DOHH2 (cell line): ENCODE measurements at regions not wholly inside any gene's neighbourhood (a gene's known extent, or its start where the extent isn't known, plus 50 kb on each side); places are given as distances from the start of the nearest gene placed in this dataset.

Experiments used
- H3F3A ChIP-seq: fragments of 200-600 bp; sonication (generic), shearing (Covaris generic); 2 replicates; pipeline ENCODE4 v1.6.0; 2016; ENCODE audit warnings: antibody characterized with exemption, mild to moderate bottlenecking; ENCODE audit not compliant: control insufficient read depth, insufficient read depth
- H3K27ac ChIP-seq: fragments of 200-600 bp; sonication (generic); 2 replicates; pipeline ENCODE4 v1.5.1; 2014; ENCODE audit warnings: low read depth, mild to moderate bottlenecking, low read length, moderate library complexity
- H3K27me3 ChIP-seq: fragments of 200-600 bp; sonication (generic); 2 replicates; pipeline ENCODE4 v1.6.1; 2014; ENCODE audit warnings: mild to moderate bottlenecking, low read length, mixed read lengths; ENCODE audit not compliant: control insufficient read depth
- H3K36me3 ChIP-seq: fragments of 200-600 bp; sonication (generic); 2 replicates; pipeline ENCODE4 v1.6.1; 2014; ENCODE audit warnings: mild to moderate bottlenecking, low read length, moderate library complexity, mixed read lengths; ENCODE audit not compliant: control insufficient read depth
- H3K4me1 ChIP-seq: fragments of 200-600 bp; sonication (generic); 2 replicates; pipeline ENCODE4 v1.6.1; 2014; ENCODE audit warnings: mild to moderate bottlenecking, low read length, mixed read lengths; ENCODE audit not compliant: control insufficient read depth
- H3K4me2 ChIP-seq: fragments of 200-600 bp; sonication (generic); 2 replicates; pipeline ENCODE4 v1.6.0; 2014; ENCODE audit warnings: mild to moderate bottlenecking, low read length, moderate library complexity
- H3K4me3 ChIP-seq: fragments of 200-600 bp; sonication (generic); 2 replicates; pipeline ENCODE4 v1.5.1; 2014; ENCODE audit warnings: mild to moderate bottlenecking, low read length, mixed read lengths
- H3K79me2 ChIP-seq: fragments of 200-600 bp; sonication (generic); 2 replicates; pipeline ENCODE4 v1.6.1; 2014; ENCODE audit warnings: mild to moderate bottlenecking, low read length, mixed read lengths; ENCODE audit not compliant: control insufficient read depth
- H3K9me2 ChIP-seq: fragments of 200-600 bp; sonication (generic); replicated peaks from 2 replicates; pipeline ENCODE4 v1.6.1; 2014; ENCODE audit warnings: mild to moderate bottlenecking, low read length, mixed read lengths; ENCODE audit not compliant: control insufficient read depth
- H3K9me3 ChIP-seq: fragments of 200-600 bp; sonication (generic); 2 replicates; pipeline ENCODE4 v1.6.1; 2014; ENCODE audit warnings: antibody characterized with exemption, low read length, mixed read lengths; ENCODE audit not compliant: control insufficient read depth, insufficient read depth
- H4K20me1 ChIP-seq: fragments of 200-600 bp; sonication (generic); 2 replicates; pipeline ENCODE4 v1.6.0; 2014; ENCODE audit warnings: low read depth, mild to moderate bottlenecking, antibody characterized with exemption, low read length, moderate library complexity; ENCODE audit not compliant: control insufficient read depth, insufficient read depth
- EZH2phosphoT487 ChIP-seq: fragments of 200-600 bp; sonication (generic); IDR thresholded peaks from 2 replicates; pipeline ENCODE4 v1.6.1; 2017; ENCODE audit warnings: borderline replicate concordance, mild to moderate bottlenecking, antibody characterized with exemption, low read length, moderate library complexity, mixed read lengths
- TF ChIP-seq, protein P1 (sequence below): fragments of 200-600 bp; sonication (generic); IDR thresholded peaks from one replicate; pipeline ENCODE4 v1.5.1; 2014; ENCODE audit warnings: antibody characterized with exemption, mild to moderate bottlenecking, low read depth, low read length; ENCODE audit not compliant: poor library complexity, severe bottlenecking

DNA sequence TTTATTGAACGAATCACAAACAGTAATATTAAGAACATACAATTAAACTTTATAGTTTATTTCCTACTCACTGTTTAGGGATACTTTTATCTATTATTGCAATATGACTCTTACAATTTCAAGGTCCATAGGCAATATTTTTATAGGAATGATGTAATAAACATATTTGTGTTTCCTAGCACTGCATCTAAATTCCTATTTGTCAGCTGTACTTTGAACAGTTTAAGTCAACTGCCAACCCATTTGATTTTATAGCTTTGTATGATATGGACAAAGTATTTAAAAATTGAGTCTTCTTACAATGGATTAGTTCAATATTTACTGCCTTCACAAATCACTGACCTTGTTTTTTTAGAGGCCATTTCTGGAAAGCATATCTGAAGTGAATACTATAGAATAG lies 199.3 kb downstream of the PCDH7 start:
- Histone ChIP-seq H3F3A (no peaks in the 10 kb centered on the region), H3K4me1 (no peaks in the 10 kb centered on the region), H4K20me1 (no peaks in the 10 kb centered on the region), H3K79me2 (no peaks in the 10 kb centered on the region), H3K9me3 (no peaks in the 10 kb centered on the region), H3K4me3 (no peak overlapping the region), H3K4me2 (no peak overlapping the region), H3K36me3 (no peaks in the 10 kb centered on the region), H3K27me3 (no peaks in the 10 kb centered on the region), H3K9me2 (no peaks in the 10 kb centered on the region), H3K27ac (no peak overlapping the region)
- TF ChIP-seq EZH2phosphoT487, result no peak
- TF ChIP-seq, protein P1, sequence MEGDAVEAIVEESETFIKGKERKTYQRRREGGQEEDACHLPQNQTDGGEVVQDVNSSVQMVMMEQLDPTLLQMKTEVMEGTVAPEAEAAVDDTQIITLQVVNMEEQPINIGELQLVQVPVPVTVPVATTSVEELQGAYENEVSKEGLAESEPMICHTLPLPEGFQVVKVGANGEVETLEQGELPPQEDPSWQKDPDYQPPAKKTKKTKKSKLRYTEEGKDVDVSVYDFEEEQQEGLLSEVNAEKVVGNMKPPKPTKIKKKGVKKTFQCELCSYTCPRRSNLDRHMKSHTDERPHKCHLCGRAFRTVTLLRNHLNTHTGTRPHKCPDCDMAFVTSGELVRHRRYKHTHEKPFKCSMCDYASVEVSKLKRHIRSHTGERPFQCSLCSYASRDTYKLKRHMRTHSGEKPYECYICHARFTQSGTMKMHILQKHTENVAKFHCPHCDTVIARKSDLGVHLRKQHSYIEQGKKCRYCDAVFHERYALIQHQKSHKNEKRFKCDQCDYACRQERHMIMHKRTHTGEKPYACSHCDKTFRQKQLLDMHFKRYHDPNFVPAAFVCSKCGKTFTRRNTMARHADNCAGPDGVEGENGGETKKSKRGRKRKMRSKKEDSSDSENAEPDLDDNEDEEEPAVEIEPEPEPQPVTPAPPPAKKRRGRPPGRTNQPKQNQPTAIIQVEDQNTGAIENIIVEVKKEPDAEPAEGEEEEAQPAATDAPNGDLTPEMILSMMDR, result no peak

DNA sequence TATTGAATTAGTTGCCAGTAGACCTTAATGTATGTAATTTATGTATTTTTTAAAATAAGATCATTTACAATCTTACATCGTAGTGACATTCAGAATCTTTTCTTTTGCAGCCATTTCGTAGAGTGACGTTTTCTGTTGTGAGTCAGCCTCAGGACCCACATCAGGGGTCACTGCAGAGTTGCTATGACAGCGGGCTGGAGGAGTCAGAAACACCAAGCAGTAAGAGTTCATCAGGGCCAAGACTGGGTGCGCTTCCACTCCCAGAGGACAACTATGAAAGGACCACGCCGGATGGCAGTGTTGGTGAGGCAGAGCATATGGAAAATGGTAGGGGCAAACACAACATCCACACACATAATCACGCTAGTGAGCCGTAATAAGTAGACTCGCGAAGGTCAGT lies 199.9 kb downstream of the PCDH7 start:
- Histone ChIP-seq H3K36me3 (no peaks in the 10 kb centered on the region), H3K4me3 (no peak overlapping the region)

DNA sequence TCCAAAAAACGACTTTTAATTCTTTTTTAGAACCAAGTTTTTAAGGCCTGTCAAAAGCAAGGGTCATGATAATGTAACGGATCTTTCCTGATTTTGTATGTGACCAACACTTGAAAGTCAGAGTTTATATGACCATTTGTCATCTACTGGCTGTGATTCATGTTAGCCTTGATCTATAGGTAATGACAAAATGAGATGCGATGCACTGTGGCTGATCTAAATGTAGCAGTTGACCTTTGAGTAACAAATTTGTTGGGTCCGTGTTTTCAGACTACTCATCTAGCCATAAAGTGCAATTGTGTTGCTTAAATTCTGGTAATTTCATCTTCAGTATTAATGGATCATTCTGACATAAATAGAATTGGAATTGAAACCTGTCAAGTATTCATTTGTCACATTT lies 202.5 kb downstream of the PCDH7 start:
- H3K4me1 ChIP-seq, result no peaks in the 10 kb centered on the region
- no peaks in the 10 kb centered on the region for H3K36me3 ChIP-seq
- H3K4me2 ChIP-seq, result no peak overlapping the region
- no peaks in the 10 kb centered on the region for H3K27me3 ChIP-seq
- TF ChIP-seq, protein P1, result no peak
- TF ChIP-seq EZH2phosphoT487, result no peak
- H3F3A ChIP-seq, result no peaks in the 10 kb centered on the region
- no peak overlapping the region for H3K4me3 ChIP-seq
- no peaks in the 10 kb centered on the region for H4K20me1 ChIP-seq
- no peaks in the 10 kb centered on the region for H3K9me3 ChIP-seq
- H3K27ac ChIP-seq, result no peak overlapping the region
- no peaks in the 10 kb centered on the region for H3K9me2 ChIP-seq
- H3K79me2 ChIP-seq, result no peaks in the 10 kb centered on the region

More for the DNA sequence above, 199.9 kb downstream of the PCDH7 start:
- no peak for TF ChIP-seq EZH2phosphoT487
- TF ChIP-seq, protein P1, result no peak
- H3K4me1 ChIP-seq, result no peaks in the 10 kb centered on the region
- H3K79me2 ChIP-seq, result no peaks in the 10 kb centered on the region
- H3K9me3 ChIP-seq, result no peaks in the 10 kb centered on the region
- no peaks in the 10 kb centered on the region for H3K27me3 ChIP-seq
- H3K27ac ChIP-seq, result no peak overlapping the region
- no peak overlapping the region for H3K4me2 ChIP-seq
- H3F3A ChIP-seq, result no peaks in the 10 kb centered on the region
- no peaks in the 10 kb centered on the region for H3K9me2 ChIP-seq
- H4K20me1 ChIP-seq, result no peaks in the 10 kb centered on the region

DNA sequence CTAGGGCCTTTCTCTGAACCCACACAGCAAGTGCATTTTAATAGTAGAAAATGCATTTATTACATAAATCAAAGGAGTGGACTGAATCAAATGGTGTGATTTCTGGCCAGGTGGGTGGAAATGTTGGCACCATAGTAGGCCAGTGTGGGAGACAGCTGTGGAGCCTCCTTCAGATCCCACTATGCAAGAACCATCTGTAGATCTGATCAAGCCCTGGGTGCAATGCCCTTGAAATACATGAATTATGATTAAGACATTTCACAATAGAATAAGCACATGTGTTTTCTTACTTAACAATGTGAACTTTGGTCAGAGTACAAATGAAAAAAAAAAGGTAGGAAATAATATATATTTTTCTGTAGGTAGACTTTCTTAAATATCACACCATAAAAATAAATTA lies 204.3 kb downstream of the PCDH7 start:
- no peaks in the 10 kb centered on the region for H3K27me3 ChIP-seq
- no peaks in the 10 kb centered on the region for H3K9me3 ChIP-seq
- H3K4me2 ChIP-seq, result no peak overlapping the region
- H3K27ac ChIP-seq, result no peak overlapping the region
- H4K20me1 ChIP-seq, result no peaks in the 10 kb centered on the region
- TF ChIP-seq, protein P1, result no peak
- no peak for TF ChIP-seq EZH2phosphoT487
- H3K36me3 ChIP-seq, result no peaks in the 10 kb centered on the region
- H3F3A ChIP-seq, result no peaks in the 10 kb centered on the region
- H3K4me3 ChIP-seq, result no peak overlapping the region
- H3K79me2 ChIP-seq, result no peaks in the 10 kb centered on the region
- H3K4me1 ChIP-seq, result no peaks in the 10 kb centered on the region
- H3K9me2 ChIP-seq, result no peaks in the 10 kb centered on the region
